NCI-H774 (cell line): ENCODE measurements at regions not wholly inside any gene's neighbourhood (a gene's known extent, or its start where the extent isn't known, plus 50 kb on each side); places are given as distances from the start of the nearest gene placed in this dataset.

Source experiments
- DNase-seq: peaks from one replicate; lab custom pipeline; 2025; lab: John Stamatoyannopoulos, UW

DNA sequence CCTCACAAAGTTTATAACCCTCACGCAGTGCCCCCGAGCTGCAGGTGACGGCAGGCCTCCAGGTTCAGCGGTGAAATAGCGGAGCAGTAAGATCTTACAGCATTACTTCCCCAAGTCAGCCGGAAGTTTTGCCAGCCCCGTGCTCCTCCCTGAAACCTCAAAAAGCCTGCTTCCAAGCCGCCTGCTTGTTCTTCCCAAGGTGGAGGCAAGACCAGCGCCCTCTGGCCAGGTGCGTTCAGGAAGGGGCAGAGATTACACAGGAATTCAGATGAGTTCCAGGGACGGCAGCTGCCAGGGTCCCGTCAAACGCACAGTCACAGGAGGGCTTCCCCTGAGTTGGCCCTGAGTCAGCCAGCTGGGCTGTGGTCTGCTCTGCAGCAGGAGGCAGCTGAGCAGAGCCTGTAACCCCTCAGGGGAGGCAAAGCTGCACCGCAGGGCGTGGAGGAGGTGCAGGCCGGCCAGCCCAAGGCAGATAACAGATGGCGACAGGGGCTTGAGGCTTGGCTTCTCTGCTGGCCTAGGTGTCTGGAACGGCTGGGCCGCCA lies 124.1 kb upstream of the RPS6KA2 start:
- no peak for DNase-seq

DNA sequence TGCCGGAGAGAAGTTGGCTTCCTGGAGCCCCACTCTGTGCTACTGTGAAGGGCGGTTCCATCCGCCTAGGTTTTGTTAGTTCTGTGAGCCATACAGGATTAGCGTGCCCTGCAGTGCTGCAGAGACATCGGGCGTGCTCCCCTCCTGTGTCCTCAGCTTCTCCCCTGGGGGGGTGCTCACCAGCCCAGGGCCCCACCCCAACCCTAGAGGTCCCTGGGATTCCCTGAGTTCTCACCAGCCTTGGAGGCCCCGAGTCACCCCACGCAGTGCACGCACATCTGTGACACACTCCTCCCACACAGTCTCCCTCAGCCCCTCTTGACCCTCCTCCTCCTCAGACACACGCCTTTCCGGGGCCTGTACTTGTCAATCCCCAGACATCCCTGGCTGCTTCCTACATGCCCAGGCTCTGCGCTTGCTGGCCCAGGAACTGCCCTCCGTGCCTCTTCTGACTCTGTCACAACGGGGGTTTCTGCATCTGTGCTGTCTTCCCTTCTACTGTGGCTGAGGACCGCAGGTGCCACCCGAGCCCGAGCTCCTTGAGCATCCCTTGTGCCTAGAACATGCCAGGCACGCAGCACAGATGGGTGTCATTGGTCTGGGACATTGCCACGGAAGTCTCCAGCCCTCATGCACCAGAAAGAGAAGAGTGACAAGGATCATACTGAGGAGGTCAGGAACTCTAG lies 123.2 kb upstream of the RPS6KA2 start:
- DNase-seq, result no peak

DNA sequence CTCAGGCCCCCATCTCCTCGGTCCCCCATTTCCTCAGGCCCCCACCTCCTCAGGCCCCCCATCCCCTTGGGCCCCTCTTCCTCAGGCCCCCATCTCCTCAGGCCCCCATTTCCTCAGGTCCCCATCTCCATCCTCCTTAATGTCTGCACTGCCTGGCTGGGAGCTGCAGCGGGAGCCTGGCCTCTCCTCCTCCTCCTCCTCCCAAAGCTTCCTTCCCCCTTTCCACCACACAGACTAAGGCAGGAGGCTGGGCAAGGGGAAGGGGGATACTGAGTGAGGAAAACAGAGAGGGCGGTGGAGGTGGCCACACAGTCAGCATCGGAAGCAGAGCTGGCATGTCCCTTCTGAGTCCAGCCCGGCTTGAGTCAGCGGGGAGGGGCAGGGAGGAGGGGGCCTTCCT lies 122.6 kb upstream of the RPS6KA2 start:
- DNase-seq, result no peak

DNA sequence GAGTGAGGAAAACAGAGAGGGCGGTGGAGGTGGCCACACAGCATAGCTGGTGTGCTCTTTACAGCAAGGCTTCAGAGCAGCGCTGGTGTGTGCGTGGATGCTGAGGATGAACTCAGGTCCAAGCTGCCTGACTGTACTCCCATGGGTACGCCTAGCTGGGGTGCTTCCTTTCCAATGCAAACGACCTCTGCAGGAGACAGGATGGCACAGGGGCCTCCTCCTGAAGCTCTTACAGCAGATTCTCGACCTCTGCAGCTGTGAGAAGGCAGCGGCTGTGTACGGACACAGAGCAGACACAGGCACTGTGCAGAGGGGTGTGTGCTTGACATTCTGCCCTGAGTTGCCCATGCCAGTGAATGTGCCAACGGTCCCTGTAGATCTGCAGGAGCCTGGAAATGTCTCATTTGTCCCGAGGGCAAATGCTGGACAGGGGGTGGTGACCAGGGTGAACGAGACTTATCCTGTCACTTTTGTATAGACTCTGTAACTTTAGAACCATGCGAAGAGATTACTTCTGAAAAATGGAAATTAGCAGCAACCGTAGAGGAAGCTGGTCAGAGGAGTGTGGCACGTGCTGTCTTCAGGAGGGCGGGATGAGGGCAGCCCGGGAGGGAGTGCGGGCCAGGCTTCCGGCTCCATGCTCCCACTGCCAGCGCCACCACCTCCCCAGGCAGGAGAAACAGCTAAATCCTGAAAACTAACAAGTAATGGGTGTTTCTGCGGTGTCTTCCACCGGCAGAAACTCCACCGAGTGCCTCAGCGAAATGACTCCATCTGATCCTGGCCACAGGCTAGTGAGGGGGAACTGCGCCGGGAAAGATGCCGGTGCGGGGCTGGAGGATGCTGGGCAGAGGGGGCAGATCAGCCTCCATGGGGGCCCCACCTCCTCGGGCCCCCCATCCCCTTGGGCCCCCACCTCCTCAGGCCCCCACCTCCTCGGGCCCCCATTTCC lies 120.9 kb upstream of the RPS6KA2 start:
- no peak for DNase-seq

DNA sequence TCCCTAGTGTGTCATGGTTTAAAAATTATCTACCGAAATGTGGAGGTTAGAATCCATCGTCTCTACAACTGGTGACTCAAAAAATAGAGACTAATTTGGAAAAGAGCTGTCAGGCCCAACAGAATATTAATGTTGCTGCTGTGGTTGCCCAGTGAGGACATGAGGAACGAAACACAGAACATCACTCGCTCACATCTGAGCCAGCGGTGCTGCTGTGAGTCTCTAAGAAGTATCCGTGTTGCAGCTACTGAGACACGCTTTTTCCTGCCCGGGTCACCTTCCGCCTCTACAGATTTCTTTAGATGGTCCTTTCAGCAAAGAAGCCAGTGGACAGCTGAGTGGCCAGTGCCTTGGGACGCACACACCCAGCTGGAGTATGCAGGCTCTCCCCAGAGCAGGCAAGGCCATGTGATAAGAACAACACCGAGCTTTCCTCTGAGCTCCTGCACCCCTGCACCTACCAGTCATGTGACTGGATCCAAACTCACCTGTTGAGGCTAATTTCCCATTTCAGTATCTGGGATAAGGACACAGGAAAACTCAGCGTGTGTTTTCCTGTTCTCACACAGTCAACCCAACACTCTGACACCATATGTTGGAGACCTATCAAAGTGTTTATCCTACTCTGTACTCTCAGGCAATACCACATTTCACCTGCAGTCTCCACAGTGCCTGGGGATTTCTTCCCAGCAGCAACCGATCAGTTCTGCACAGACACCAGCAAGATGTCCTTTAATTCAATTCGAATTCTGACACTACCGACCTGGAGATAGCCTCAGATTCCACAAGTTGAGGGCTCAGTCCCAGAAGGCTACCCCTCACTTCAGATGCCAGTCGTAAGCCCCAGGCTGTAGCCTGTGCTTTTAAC lies 119.0 kb upstream of the RPS6KA2 start:
- DNase-seq, result no peak

DNA sequence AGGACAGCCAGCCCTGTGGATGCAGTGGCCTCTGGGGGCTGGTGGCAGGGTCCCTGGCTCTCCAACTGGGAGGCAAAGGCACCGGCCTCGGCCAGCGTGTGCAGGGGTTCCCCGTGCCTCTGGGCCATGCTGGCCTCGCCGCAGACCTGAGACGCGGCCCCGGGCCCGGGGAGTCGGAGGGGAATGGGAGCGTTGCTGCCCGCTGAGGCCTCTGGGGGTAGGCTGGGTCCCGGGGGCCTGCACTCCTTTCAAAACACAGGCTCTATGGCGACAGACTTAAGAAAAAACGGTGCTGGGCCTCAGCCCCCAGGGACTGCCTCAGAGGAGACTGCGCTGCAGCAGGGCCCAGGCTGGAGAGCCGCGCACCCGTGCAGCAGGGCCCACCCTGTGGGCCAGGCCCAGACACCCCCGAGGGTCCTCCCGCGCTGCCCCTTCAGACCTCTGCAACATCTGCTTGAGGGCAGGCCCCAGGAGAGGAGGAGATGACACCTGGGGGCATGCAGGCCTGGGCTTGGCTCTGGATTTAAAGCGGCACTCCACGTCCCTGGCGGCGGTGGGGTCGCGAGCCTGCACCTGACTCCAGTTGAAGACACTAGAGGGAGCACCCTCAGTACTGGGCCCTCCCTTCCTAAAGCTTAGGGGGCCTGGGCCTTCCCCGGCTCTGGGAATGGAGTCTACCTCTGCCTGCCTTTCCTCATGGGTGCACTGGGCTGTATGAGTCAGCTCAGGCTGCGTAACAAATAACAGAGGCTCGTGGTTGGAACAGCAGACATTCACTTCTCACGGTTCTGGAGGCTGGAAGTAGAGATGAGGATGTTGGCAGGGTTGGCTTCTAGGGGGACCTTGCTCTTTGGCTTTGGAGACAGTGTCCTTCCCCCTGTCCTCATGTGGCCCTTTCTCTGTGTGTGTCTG lies 117.4 kb upstream of the RPS6KA2 start:
- DNase-seq, result no peak

DNA sequence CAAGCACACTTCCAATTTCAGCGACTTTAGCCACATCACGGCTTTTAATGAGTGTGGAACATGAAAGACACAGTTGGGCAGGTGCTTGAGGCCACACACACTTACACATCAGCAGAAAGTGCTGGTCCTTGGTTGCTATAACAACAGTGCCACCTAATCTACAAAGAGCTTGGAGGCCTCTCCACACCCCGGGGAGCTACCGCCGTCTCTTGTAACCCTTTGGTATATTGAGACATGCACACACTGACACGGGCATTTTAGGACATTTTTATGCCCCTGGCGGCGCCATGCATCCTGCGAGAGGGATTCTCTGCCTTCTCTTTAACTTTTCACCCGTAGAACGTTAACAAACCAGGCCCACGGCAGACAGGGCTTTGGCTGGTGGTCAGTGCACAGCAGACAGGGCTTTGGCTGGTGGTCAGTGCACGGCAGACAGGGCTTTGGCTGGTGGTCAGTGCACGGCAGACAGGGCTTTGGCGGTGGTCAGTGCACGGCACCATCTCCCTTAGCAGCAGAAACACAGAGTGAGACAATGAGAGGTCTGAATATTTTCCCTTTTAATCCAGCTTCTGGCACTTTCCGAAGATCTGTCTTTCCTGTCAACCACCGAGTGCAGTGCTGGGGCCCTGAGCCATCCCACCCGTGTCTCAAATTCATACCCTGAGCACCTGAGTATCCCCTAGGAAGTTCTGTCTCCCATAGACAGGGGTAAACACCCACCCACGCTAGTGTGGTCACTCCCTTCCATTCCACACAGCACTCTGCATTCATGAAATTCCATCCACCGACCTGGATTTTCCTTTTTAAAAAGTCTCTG lies 116.6 kb upstream of the RPS6KA2 start:
- DNase-seq, result no peak

DNA sequence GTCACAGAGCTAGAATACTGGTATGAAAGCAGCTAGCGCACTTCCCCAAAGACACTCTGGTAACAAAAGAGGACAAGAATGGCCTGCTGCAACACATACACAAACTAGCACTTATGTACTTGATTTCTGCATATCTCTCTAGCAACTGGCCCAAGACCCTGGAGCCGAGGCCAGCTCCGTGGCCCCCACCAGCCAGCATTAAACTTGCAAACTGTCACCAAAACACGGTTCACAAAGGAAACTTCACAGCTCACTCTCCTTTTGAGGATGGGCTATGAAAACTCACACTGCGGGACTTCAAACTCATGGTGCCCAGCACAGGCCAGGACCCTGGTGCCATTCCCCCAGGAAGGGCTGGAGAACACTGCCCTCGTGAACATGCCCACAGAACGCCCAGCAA lies 115.9 kb upstream of the RPS6KA2 start:
- no peak for DNase-seq

DNA sequence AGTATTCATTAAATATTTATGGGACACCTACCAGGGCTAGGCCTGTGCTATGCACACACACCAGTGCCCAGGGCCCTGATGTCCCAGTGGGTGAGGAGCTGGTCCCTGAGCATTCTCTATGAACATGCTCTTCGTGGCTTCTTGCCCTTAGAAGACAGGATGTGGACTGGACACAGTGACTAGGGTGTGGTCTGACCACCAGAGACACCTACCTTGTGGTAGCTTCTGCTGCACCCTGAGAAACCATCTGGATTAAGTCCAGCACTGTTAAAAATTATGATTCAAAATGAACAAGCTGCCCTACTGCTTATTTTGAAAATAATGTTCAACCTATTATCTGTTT lies 112.9 kb upstream of the RPS6KA2 start:
- DNase-seq, result no peak

DNA sequence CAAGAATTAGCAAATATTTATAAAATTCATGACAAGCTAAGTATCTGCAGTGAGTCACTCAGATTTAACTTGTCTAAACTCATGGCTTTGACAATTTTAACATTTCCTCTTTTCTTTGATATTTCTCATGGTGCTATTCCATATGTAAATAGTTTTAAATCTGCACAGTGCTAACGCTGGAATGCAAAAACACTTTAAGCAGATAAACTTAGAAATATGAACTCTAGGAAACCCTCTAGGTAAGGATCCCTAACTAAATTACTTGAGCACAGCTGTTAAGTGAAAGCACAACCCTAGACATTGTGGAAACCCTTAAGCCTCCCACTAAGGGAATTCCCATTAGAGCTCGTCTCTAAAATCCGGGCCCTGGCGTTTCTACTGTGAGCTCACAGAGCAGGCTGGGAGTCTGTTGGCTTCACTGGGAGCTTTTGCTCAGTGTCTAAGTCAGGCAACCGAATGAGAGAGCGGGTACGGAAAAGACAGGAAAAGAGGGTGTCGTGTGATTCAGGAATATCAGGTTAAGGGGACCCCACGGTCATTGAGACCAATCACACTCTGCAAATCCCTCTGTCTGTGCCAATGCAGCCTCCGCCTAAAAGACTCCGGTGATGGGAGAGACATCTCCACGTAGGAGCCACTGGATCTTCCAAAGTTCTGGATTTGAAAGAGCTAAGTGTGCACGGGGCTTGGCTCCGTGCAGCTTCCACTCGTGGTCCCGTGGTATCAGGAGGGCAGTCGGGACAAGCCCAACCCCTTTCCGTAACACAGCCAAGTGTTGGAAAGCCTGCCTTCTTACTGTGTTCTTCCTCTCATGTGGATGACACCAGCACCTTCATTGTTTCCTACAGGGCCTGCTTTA lies 112.3 kb upstream of the RPS6KA2 start:
- no peak for DNase-seq

DNA sequence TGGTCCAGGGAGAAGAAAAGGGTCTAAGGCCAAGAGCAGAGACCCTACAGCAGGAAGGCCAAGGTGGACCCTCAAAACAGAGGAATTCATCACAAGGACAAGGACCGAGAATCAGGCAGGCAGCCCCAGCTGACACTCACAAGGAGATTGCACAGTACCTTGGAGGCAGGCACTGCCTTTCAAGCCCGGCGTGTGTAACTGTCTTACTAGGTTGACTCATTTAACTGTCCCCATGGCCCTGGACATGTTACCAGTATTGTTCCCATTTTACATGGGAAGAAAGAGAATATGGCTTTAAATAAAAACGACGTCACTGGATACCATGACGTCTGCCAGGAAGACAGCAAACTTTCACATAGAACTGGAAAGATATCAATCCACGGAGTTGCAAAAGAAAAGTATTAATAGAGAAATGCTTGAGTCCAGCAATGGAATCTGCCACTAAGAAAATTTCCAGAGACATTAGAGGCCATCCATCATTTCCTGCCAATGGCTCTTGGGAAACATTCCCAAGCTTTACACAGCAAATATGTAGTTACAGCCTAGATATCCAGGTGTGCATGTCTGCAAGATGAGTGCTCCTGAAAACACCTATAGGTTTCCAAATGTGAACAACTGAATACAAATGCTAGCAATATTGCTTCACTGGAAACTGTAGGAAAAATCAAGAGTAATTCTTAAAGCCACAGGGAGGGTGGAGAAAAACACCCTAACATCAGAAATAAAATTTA lies 111.5 kb upstream of the RPS6KA2 start:
- DNase-seq, result no peak

DNA sequence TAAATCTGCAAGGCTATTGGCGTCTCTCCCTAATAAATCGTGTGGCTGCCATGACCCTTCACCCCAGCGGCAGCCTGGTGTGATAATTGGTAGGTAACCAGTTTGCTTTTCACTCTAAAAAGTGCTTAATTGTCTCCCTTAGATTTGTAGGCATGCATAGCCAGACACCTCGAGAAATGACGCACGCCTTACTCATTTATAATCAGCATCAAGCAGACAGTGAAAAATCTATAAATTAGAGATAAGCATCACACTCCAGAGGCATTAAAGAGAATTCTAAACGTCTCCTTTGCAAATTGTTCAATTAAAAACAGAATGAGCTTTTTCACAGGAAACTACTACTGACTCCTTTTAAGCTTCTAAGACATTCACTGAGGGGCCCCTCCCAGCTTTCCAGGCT lies 110.2 kb upstream of the RPS6KA2 start:
- peak; percentile 20 for DNase-seq

DNA sequence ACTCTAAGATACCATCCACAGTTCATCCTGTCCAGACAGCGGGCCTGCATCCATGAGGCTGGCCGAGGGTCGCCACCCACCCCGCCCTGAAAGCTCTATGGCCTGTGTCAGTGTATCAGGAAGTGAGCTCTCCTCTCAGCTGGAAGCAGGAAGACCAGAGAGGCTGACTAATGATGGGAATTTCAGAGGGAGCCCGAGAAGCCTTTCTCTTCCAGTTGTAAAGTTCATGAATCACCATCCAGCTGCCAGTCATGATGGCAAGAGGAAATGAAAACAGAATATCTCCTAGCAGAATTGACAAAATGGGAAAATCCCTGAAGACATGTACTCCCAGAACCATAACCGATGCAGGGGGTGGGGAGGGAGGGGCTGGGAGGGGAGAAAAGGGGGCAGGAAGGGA lies 109.6 kb upstream of the RPS6KA2 start:
- no peak for DNase-seq

DNA sequence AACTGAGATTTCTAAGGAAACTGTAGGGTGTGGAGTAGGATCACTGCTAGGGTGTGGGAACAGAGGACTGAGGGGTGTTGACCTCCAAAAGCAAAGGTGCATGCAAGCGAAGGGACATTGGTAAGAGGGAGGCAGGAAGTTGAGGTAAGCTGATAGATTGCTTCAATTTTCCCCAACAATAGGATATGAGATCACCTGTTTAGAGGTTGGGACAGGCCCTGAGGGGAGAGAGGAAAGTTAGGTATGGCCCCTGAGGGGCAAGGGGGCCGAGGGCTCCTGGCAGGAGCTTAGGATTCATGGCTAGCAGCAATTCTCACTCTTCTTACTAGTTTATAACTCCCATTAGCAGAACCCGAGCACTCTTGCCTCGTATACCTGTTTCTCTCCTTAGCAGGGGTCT lies 106.8 kb upstream of the RPS6KA2 start:
- DNase-seq, result no peak

DNA sequence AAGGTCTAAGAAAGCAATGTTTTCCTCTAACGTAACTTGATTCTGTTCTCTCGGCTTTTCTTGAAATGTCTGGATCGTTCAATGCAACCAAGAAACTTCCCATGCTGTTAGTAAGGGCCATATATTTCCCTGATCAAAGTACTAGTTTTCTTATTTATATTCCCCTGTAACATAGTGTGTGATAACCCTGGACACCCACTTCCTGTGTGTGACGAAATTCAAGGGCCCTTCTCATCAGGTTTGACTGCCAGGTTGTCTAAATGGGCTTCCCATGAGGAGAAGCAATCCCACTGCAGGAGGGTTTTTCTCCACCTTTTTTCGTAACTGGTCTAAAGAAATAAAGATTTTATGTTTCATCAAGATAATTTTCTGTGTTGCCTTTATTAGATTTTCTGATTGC lies 102.6 kb upstream of the RPS6KA2 start:
- DNase-seq, result no peak

DNA sequence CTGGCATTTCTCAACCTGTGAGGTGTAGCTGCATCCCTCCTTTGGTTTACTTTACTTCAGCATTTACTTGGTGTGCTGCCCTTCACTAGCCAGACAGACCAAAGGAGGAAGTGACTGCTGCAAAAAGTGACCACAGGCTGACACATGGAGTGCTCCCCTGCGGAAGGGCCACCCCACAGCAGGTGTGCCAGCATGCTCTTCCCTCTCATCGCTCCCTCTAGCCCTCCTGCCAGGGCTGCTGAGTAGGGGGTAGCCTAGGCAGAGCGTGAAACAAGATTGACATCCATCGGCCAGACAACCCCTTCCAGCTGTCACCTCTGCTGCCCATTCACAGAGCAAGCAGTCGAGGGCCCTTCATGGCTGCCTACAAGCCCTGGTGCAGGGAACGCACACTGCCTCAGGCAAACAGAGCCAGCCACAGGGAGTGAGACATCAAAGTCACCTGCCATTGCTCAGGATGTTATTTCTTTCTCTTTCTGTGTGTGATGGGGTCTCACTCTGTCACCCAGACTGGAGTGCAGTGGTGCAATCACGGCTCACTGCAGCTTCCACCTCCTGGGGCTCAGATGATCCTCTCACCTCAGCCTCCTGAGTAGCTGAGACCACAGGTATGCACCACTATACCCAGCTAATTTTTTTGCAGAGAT lies 102.0 kb upstream of the RPS6KA2 start:
- DNase-seq, result no peak

DNA sequence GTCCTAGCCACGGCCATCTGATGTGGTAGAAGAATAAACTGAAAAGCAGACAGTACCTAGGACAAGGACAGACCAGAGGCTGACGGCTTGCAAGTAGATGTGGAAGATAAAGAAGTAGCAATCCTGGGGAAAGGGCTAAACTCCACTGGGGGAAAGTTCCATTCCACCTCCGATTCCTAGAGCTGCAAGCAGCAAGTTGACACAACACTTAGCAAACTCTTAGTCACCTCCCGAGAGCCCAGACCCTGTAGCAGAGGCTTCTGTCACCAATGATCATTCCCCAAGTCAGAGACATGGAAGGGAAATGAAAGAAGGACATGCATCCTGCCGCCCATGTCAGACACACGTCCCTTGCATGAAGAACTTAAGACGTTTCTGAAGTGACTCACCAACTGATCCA lies 99.2 kb upstream of the RPS6KA2 start:
- no peak for DNase-seq

DNA sequence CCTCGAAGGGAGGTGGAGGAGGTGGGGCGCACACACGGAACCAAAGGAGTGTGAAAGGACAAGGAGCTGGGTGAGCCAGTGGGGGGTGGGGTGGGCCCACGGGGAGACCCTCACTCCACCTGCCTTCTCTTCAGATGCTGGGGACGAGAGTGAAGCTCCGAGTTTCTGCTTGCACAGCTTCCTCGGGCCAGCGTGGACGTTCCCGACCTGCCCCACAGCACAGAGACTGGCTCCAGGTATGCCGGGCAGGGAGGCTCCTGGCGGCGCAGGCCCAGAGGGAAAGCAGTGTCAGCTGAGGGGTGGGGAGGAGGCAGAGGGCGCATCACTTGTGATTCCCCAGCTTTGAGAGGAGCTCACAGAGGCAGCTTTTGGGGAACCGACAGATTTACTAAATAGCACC lies 98.5 kb upstream of the RPS6KA2 start:
- DNase-seq, result no peak
